MM.1S (cell line): ENCODE measurements at regions not wholly inside any gene's neighbourhood (a gene's known extent, or its start where the extent isn't known, plus 50 kb on each side); places are given as distances from the start of the nearest gene placed in this dataset.

Source experiments
- CTCF ChIP-seq: fragments of 300-600 bp; sonication (generic); IDR thresholded peaks from 2 replicates; pipeline ENCODE4 v1.5.1; 2016; ENCODE audit warnings: antibody characterized with exemption, low read length, mixed read lengths
- EZH2 ChIP-seq: fragments of 300-600 bp; sonication (generic); optimal IDR thresholded peaks from 2 replicates; pipeline ENCODE3; 2017; ENCODE audit warnings: low read depth, mild to moderate bottlenecking, antibody characterized with exemption, low read length, mixed read lengths

DNA sequence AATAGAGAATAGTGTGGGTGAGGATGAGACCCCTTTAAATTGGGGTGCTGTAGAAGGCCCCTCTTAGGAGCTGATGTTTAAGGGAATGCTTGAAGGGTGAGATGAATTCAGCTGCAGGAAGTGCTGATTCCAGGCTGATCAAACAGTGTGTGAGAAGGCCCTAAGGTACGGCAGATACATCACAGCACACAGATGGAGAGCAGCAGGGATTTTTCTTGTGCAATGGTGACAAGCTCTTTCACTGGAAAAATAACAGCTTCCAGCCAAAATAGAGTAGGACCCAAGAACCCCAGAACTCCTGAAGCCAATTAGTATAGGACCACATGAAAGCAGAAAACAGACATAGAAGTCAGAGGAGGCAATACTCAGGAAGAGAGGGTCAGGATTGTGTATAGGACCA, 296.9 kb downstream of the ADRA2A start:
- no peak for TF ChIP-seq CTCF
- TF ChIP-seq EZH2: no peak
